SK-N-SH treated with all-trans-retinoic acid at 6 μM for 48 hours (cell line): ENCODE measurements at regions not wholly inside any gene's neighbourhood (a gene's known extent, or its start where the extent isn't known, plus 50 kb on each side); places are given as distances from the start of the nearest gene placed in this dataset.

Experiments
- ARNTL ChIP-seq: fragments of 450-650 bp; formaldehyde crosslinking; IDR thresholded peaks from 2 replicates; pipeline ENCODE4 v1.5.0; 2020; ENCODE audit warnings: low read depth, mild to moderate bottlenecking, moderate library complexity, borderline replicate concordance
- CSDC2 ChIP-seq: fragments of 250-450 bp; sonication (Bioruptor Pico); IDR thresholded peaks from 2 replicates; pipeline ENCODE4 v1.5.0; 2020; ENCODE audit warnings: mild to moderate bottlenecking, moderate library complexity
- PPARA ChIP-seq: fragments of 250-450 bp; sonication (Bioruptor Pico); IDR thresholded peaks from 2 replicates; pipeline ENCODE4 v1.5.0; 2020; ENCODE audit warnings: mild to moderate bottlenecking, borderline replicate concordance
- RARB ChIP-seq: fragments of 250-450 bp; sonication (Bioruptor Pico); IDR thresholded peaks from 2 replicates; pipeline ENCODE4 v1.8.0; 2021; ENCODE audit warnings: mild to moderate bottlenecking, moderate library complexity
- TSHZ2 ChIP-seq: fragments of 250-450 bp; sonication (Bioruptor Pico); IDR thresholded peaks from 2 replicates; pipeline ENCODE4 v1.5.0; 2020; ENCODE audit warnings: mild to moderate bottlenecking, moderate library complexity
- ZC3H10 ChIP-seq: fragments of 250-450 bp; sonication (Bioruptor Pico); IDR thresholded peaks from 2 replicates; pipeline ENCODE4 v1.5.1; 2021; ENCODE audit warnings: mild to moderate bottlenecking, moderate library complexity
- ZNF70 ChIP-seq: fragments of 450-650 bp; formaldehyde crosslinking; IDR thresholded peaks from 2 replicates; pipeline ENCODE4 v1.5.0; 2020; ENCODE audit warnings: mild to moderate bottlenecking, moderate library complexity

DNA sequence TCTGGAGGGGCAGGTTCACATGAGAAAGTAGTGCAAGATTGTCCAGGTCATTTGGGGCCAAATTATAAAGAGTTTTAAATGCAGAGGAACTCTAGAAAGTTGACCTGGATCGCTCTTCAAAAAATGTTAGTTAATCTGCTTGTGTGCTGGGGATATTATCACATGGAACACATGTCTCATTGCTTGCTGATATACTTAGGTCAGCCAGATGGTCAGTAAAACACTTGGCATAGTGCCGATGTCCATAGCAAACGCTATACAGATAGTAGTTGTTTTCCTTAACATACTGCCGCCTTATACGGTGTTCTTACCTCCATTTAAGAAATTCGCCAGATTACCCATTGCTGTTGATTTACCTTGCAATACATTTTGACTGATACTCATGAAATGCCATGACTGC, 103.4 kb upstream of the CWC22 start:
- TF ChIP-seq CSDC2 (CRISPR knock-in tag), result no peak
- TF ChIP-seq RARB (CRISPR knock-in tag), result no peak
- TF ChIP-seq PPARA (CRISPR knock-in tag), result no peak
- no peak for TF ChIP-seq ARNTL (CRISPR knock-in tag)
- no peak for TF ChIP-seq TSHZ2
- no peak for TF ChIP-seq ZC3H10 (CRISPR knock-in tag)
- no peak for TF ChIP-seq ZNF70 (CRISPR knock-in tag)
